PFSK-1 (cell line): ENCODE measurements at regions not wholly inside any gene's neighbourhood (a gene's known extent, or its start where the extent isn't known, plus 50 kb on each side); places are given as distances from the start of the nearest gene placed in this dataset.

Source experiments
- FOXP2 ChIP-seq: optimal IDR thresholded peaks from 2 replicates; pipeline ENCODE3; 2011; ENCODE audit warnings: borderline replicate concordance, control low read depth, inconsistent platforms; ENCODE audit not compliant: insufficient read depth; ENCODE audit errors: extremely low read length, extremely low read depth
- POLR2AphosphoS5 ChIP-seq: IDR thresholded peaks from 2 replicates; pipeline ENCODE4 v1.6.1; 2012; ENCODE audit warnings: low read depth, mild to moderate bottlenecking, control low read depth, low read length, moderate library complexity
- REST ChIP-seq, 2 experiments: IDR thresholded peaks; 2 replicates each; pipeline versions ENCODE4 v1.6.1 to v1.8.0; 2011 to 2012; ENCODE audit warnings: low read depth in 2 of 2, low read length in 2 of 2, control low read depth in 1 of 2, inconsistent platforms in 1 of 2, mild to moderate bottlenecking in 1 of 2, moderate library complexity in 1 of 2; ENCODE audit not compliant: insufficient read depth in 1 of 2
- SIN3A ChIP-seq: IDR thresholded peaks from 2 replicates; pipeline ENCODE4 v1.6.1; 2012; ENCODE audit warnings: mild to moderate bottlenecking, low read length, moderate library complexity, borderline replicate concordance; ENCODE audit not compliant: insufficient read depth
- TAF1 ChIP-seq: IDR thresholded peaks from 2 replicates; pipeline ENCODE4 v1.6.1; 2012; ENCODE audit warnings: low read length, control low read depth, borderline replicate concordance; ENCODE audit not compliant: insufficient read depth

GRCh38 chr12:124495194-124495983, 72.0 kb downstream of the NCOR2 start:
- TF ChIP-seq TAF1 (no peak), FOXP2 (no peak), REST (IDR thresholded peaks at IDR 0.05; ENCODE audit: insufficient read depth in 1 of 2, low read depth in 2 of 2, low read length in 2 of 2) (no peak)

GRCh38 chr12:124494751-124495129, 72.7 kb downstream of the NCOR2 start:
- TF ChIP-seq FOXP2 (no peak), POLR2AphosphoS5 (no peak), TAF1 (no peak), REST (IDR thresholded peaks at IDR 0.05; ENCODE audit: insufficient read depth in 1 of 2, low read depth in 2 of 2, low read length in 2 of 2) (no peak), SIN3A (no peak)

GRCh38 chr12:124493809-124494750, 73.3 kb downstream of the NCOR2 start:
- TF ChIP-seq REST (IDR thresholded peaks at IDR 0.05; ENCODE audit: insufficient read depth in 1 of 2, low read depth in 2 of 2, low read length in 2 of 2) (no peak), FOXP2 (no peak), TAF1 (no peak), SIN3A (no peak), POLR2AphosphoS5 (no peak)

- no peak for TF ChIP-seq REST (IDR thresholded peaks at IDR 0.05; ENCODE audit: insufficient read depth in 1 of 2, low read depth in 2 of 2, low read length in 2 of 2)
- no peak for TF ChIP-seq POLR2AphosphoS5
- TF ChIP-seq SIN3A, result no peak
- TF ChIP-seq TAF1, result no peak
- TF ChIP-seq FOXP2, result no peak
Measured at GRCh38 chr12:124492879-124493808, 74.3 kb downstream of the NCOR2 start.
